Psoas muscle (tissue), 7 donors: ENCODE measurements at regions not wholly inside any gene's neighbourhood (a gene's known extent, or its start where the extent isn't known, plus 50 kb on each side); places are given as distances from the start of the nearest gene placed in this dataset.
"Not testable (repeated sequence)": the region's sequence is repeated elsewhere in the genome, so short reads cannot be mapped to it uniquely, and the experiment has no call there.

Experiments
- ATAC-seq, 4 donors: fragments of 200-7000 bp; cut with Tn5 transposase; one replicate each; pipeline ENCODE4 v1.9.1; 2020; ENCODE audit warnings: moderate library complexity in 3 of 4, mild to moderate bottlenecking in 2 of 4
- DNase-seq, 2 donors: peaks; one replicate each; pipeline ENCODE4 v3.0.0-alpha.2; 2020
- H3K27ac ChIP-seq: fragments of 200-600 bp; one replicate; pipeline ENCODE4 v1.8.0; 2022
- H3K27me3 ChIP-seq, 3 donors: fragments of 200-600 bp in 1 of 3; one replicate each; pipeline versions ENCODE4 v1.6.1 to v1.8.0; 2013 to 2022; ENCODE audit warnings: low read length in 2 of 3, mild to moderate bottlenecking in 2 of 3, moderate library complexity in 1 of 3; ENCODE audit not compliant: insufficient read depth in 3 of 3
- H3K36me3 ChIP-seq, 2 donors: fragments of 200-600 bp in 1 of 2; one replicate each; pipeline versions ENCODE4 v1.6.1 to v1.8.0; 2013 to 2022; ENCODE audit warnings: low read depth in 1 of 2, mild to moderate bottlenecking in 1 of 2, moderate library complexity in 1 of 2; ENCODE audit not compliant: insufficient read depth in 1 of 2
- H3K4me1 ChIP-seq: fragments of 200-600 bp; one replicate; pipeline ENCODE4 v1.8.0; 2022
- H3K4me3 ChIP-seq: fragments of 200-600 bp; one replicate; pipeline ENCODE4 v1.8.0; 2022; ENCODE audit warnings: mild to moderate bottlenecking
- H3K9me3 ChIP-seq: fragments of 200-600 bp; one replicate; pipeline ENCODE4 v1.8.0; 2022
- CTCF ChIP-seq: fragments of 200-600 bp; IDR thresholded peaks from one replicate; pipeline ENCODE4 v1.8.0; 2022; ENCODE audit warnings: antibody characterized with exemption
- WGBS, 3 donors: extraction: QIAGEN DNeasy Blood & Tissue Kit; methylation state at CpG; one replicate each; pipeline versions ENCODE4 v1.1.6 to v1.1.7; 2013; 5-methylcytosine and 5-hydroxymethylcytosine counted together
- intact Hi-C, 2 donors: fragments of 100-400 bp; cut with DNase I; formaldehyde crosslinking; loops; one replicate each; pipeline versions ENCODE4 v1.11.0 to v1.14.2; 2022
- donor health status: healthy with polysubstance abuse.
- donor health status: DM: no; HTN: no; CAD: no; lungs with moderate emphysema.
- donor health status: Bipolar disorder and iron deficiency.
- donor health status: healthy.
- donor health status: DM: yes; HTN: yes; CAD: no.
- donor health status: DM: no; HTN: no; CAD: no.
- donor health status: DM: yes; HTN: yes; CAD: no.

GRCh38 chr4:28832444-28832843 is 1887.7 kb upstream of the PCDH7 start:
- no peak for ATAC-seq
- no peak for TF ChIP-seq CTCF

GRCh38 chr4:28834120-28834519 is 1886.0 kb upstream of the PCDH7 start:
- ATAC-seq, result no peak
- 74 to 80% (median 74%) methylated on average over 3 of the region's 3 CpGs for WGBS, 3 donors
- TF ChIP-seq CTCF, result no peak
- Histone ChIP-seq H3K9me3 (no peaks in the 10 kb centered on the region), H3K27ac (no peak overlapping the region), H3K4me1 (no peaks in the 10 kb centered on the region), H3K4me3 (no peak overlapping the region), H3K36me3 (no peaks in the 10 kb centered on the region), H3K27me3 (no peaks in the 10 kb centered on the region)
- intact Hi-C loops, result no loop called here
- no peak for DNase-seq

More at GRCh38 chr4:28832444-28832843, 1887.7 kb upstream of the PCDH7 start:
- H3K9me3 ChIP-seq, result no peaks in the 10 kb centered on the region
- no peak for DNase-seq
- H3K36me3 ChIP-seq, result no peaks in the 10 kb centered on the region
- no peak overlapping the region for H3K4me3 ChIP-seq
- H3K4me1 ChIP-seq, result no peaks in the 10 kb centered on the region
- no peak overlapping the region for H3K27ac ChIP-seq
- no peaks in the 10 kb centered on the region for H3K27me3 ChIP-seq
- 62 to 78% (median 74%) methylated on average over 1 of the region's 1 CpG for WGBS, 3 donors
- intact Hi-C loops, result no loop called here

- intact Hi-C loops, result no loop called here
- Histone ChIP-seq H3K27me3 (no peaks in the 10 kb centered on the region), H3K4me1 (no peaks in the 10 kb centered on the region), H3K27ac (no peak overlapping the region), H3K4me3 (no peak overlapping the region), H3K9me3 (no peaks in the 10 kb centered on the region), H3K36me3 (no peaks in the 10 kb centered on the region)
- no peak for DNase-seq
- no peak for ATAC-seq
- no peak for TF ChIP-seq CTCF
These were observed 1884.7 kb upstream of the PCDH7 start for GRCh38 chr4:28835501-28835900.

GRCh38 chr4:28842271-28842670 is 1877.9 kb upstream of the PCDH7 start:
- no peaks in the 10 kb centered on the region for H3K27me3 ChIP-seq
- no peaks in the 10 kb centered on the region for H3K36me3 ChIP-seq
- H3K9me3 ChIP-seq, result no peaks in the 10 kb centered on the region
- no peak overlapping the region for H3K4me3 ChIP-seq
- no peak for TF ChIP-seq CTCF
- 79 to 81% (median 80%) methylated on average over 6 of the region's 6 CpGs for WGBS, 3 donors
- ATAC-seq (no peak), DNase-seq (no peak)
- intact Hi-C loops, result no loop called here
- H3K27ac ChIP-seq, result no peak overlapping the region
- no peaks in the 10 kb centered on the region for H3K4me1 ChIP-seq

GRCh38 chr4:28845158-28845557 is 1875.0 kb upstream of the PCDH7 start:
- Histone ChIP-seq H3K9me3 (no peaks in the 10 kb centered on the region), H3K4me3 (no peak overlapping the region), H3K36me3 (no peaks in the 10 kb centered on the region), H3K27me3 (no peaks in the 10 kb centered on the region), H3K27ac (no peak overlapping the region), H3K4me1 (no peaks in the 10 kb centered on the region)
- ATAC-seq, result no peak
- intact Hi-C loops, result no loop called here
- no peak for DNase-seq
- TF ChIP-seq CTCF, result no peak

GRCh38 chr4:28857028-28857427 is 1863.1 kb upstream of the PCDH7 start:
- ATAC-seq, intact Hi-C loops, H3K36me3 ChIP-seq, H3K4me1 ChIP-seq, H3K9me3 ChIP-seq, H3K27me3 ChIP-seq, H3K27ac ChIP-seq, DNase-seq, H3K4me3 ChIP-seq: not testable (repeated sequence)
- 81 to 86% (median 82%) methylated on average over 7 of the region's 7 CpGs for WGBS, 3 donors
